HAP-1 (cell line): ENCODE measurements at regions not wholly inside any gene's neighbourhood (a gene's known extent, or its start where the extent isn't known, plus 50 kb on each side); places are given as distances from the start of the nearest gene placed in this dataset.

ENCODE experiments used
- DNase-seq, 2 experiments: peaks; one replicate each; pipeline ENCODE4 v3.0.0-alpha.2; 2016 to 2020; ENCODE audit warnings: low spot score in 2 of 2
- H3K27me3 ChIP-seq: fragments of 250-450 bp; sonication (Bioruptor Pico); 2 replicates; pipeline ENCODE4 v1.5.1; 2020; ENCODE audit warnings: low read depth, mild to moderate bottlenecking, moderate library complexity
- H3K36me3 ChIP-seq: fragments of 250-450 bp; sonication (Bioruptor Pico); replicated peaks from 2 replicates; pipeline ENCODE4 v1.5.1; 2020; ENCODE audit warnings: mild to moderate bottlenecking
- H3K4me1 ChIP-seq: fragments of 250-450 bp; sonication (Bioruptor Pico); 2 replicates; pipeline ENCODE4 v1.5.1; 2020; ENCODE audit warnings: mild to moderate bottlenecking
- H3K4me3 ChIP-seq: fragments of 250-450 bp; sonication (Bioruptor Pico); 2 replicates; pipeline ENCODE4 v1.5.1; 2020; ENCODE audit warnings: mild to moderate bottlenecking, moderate library complexity
- H3K9me3 ChIP-seq: fragments of 250-450 bp; sonication (Bioruptor Pico); 2 replicates; pipeline ENCODE4 v1.5.1; 2020; ENCODE audit warnings: mild to moderate bottlenecking, moderate library complexity
- in situ Hi-C: fragments of 300-500 bp; cut with MboI; formaldehyde crosslinking; loops from 3 replicates; pipeline ENCODE4 v1.14.3; 2020; ENCODE audit warnings: low sequenced_read_pairs, inconsistent platforms, mixed read lengths

GRCh38 chr9:86410281-86410680 lies 56.1 kb upstream of the TUT7 start:
- H3K36me3 ChIP-seq, result no peaks in the 10 kb centered on the region
- H3K4me3 ChIP-seq, result no peak overlapping the region
- H3K9me3 ChIP-seq, result no peaks in the 10 kb centered on the region
- H3K4me1 ChIP-seq, result no peaks in the 10 kb centered on the region
- in situ Hi-C loops, result loop anchor here (10.0 kb wide), 1 partner anchor 915 kb away; no protein-coding TSS in a partner anchor
- no peak for DNase-seq
- peaks cover 10% of the 10 kb centered on the region for H3K27me3 ChIP-seq

- no peak for DNase-seq
- in situ Hi-C loops, result no loop called here
- Histone ChIP-seq H3K4me3 (no peak overlapping the region), H3K27me3 (peaks cover 14% of the 10 kb centered on the region), H3K36me3 (no peaks in the 10 kb centered on the region), H3K9me3 (no peaks in the 10 kb centered on the region), H3K4me1 (no peaks in the 10 kb centered on the region)
Observed at GRCh38 chr9:86408121-86408520, 53.9 kb upstream of the TUT7 start.

- Histone ChIP-seq H3K9me3 (no peaks in the 10 kb centered on the region), H3K4me1 (no peaks in the 10 kb centered on the region), H3K4me3 (no peak overlapping the region), H3K27me3 (peaks cover 16% of the 10 kb centered on the region), H3K36me3 (no peaks in the 10 kb centered on the region)
- DNase-seq, result no peak
- in situ Hi-C loops, result no loop called here
Observed at GRCh38 chr9:86407022-86407421, 52.8 kb upstream of the TUT7 start.

GRCh38 chr9:86406366-86406765 lies 52.2 kb upstream of the TUT7 start:
- no peak overlapping the region for H3K4me3 ChIP-seq
- no peak for DNase-seq
- in situ Hi-C loops, result no loop called here
- no peaks in the 10 kb centered on the region for H3K4me1 ChIP-seq
- H3K36me3 ChIP-seq, result no peaks in the 10 kb centered on the region
- H3K9me3 ChIP-seq, result no peaks in the 10 kb centered on the region
- peaks cover 16% of the 10 kb centered on the region for H3K27me3 ChIP-seq

GRCh38 chr9:86405926-86406325 lies 51.7 kb upstream of the TUT7 start:
- no peak for DNase-seq
- no peak overlapping the region for H3K4me3 ChIP-seq
- no peaks in the 10 kb centered on the region for H3K36me3 ChIP-seq
- in situ Hi-C loops, result no loop called here
- no peaks in the 10 kb centered on the region for H3K4me1 ChIP-seq
- peaks cover 13% of the 10 kb centered on the region for H3K27me3 ChIP-seq
- no peaks in the 10 kb centered on the region for H3K9me3 ChIP-seq

- Histone ChIP-seq H3K9me3 (no peaks in the 10 kb centered on the region), H3K4me3 (no peak overlapping the region), H3K27me3 (peaks cover 12% of the 10 kb centered on the region), H3K36me3 (no peaks in the 10 kb centered on the region), H3K4me1 (no peaks in the 10 kb centered on the region)
- DNase-seq, result no peak
- in situ Hi-C loops, result no loop called here
Observed at GRCh38 chr9:86405086-86405491, 50.9 kb upstream of the TUT7 start.
